ENCODE measurements at regions not wholly inside any gene's neighbourhood (a gene's known extent, or its start where the extent isn't known, plus 50 kb on each side); places are given as distances from the start of the nearest gene placed in this dataset.

DNA sequence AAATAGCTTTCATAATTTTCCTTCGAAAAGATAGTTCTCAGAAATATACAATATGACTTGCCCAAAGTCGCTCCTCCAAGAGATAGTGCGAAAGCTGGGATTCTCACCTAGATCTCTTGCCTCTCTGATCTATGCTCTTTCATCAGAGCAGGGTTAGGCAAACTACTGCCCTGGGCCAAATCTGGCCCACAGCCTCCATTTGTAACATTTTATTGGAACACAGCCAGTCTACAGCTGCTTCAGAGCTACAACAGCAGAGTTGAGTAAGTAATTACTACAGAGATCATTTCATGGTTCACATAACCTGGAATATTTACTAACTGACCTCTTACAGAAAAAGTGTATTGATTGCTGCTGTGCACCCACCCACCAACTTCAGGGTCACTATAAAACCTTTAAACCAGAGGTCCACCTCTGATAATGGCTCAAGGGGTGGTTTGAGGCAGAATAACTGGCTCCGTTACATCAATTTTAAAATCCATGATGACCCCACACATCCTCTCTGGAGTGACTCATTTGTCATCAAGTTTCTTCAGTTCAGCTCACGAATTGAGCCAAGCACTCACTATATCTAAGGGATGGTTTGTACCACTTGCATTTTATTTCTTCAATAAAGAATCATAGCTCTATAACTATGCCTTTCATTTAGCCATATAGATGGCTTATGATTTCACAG lies 1019.0 kb downstream of the XPNPEP1 start:
- no peak overlapping the region for H3K27ac ChIP-seq (ENCODE audit: low read depth in 2 of 2, low read length in 1 of 2)
- no peaks in the 10 kb centered on the region for H3K27me3 ChIP-seq (ENCODE audit: control insufficient read depth in 1 of 2, insufficient read depth in 2 of 2, low read length in 2 of 2)
- H3K4me1 ChIP-seq (ENCODE audit: control insufficient read depth in 2 of 2, insufficient read depth in 2 of 2, low read length in 1 of 2) = no peaks in the 10 kb centered on the region
- peaks cover 0 to 4% of the 10 kb centered on the region in 2 donors for H3K9me3 ChIP-seq (ENCODE audit: control insufficient read depth in 2 of 2, insufficient read depth in 1 of 2, low read depth in 1 of 2, low read length in 1 of 2)
- H3K4me3 ChIP-seq (ENCODE audit: low read depth in 1 of 2, low read length in 2 of 2) = no peak overlapping the region
- WGBS, 2 donors = 80 to 83% methylated on average over 5 of the region's 5 CpGs
- no peaks in the 10 kb centered on the region for H3K36me3 ChIP-seq (ENCODE audit: control insufficient read depth in 2 of 2, insufficient read depth in 2 of 2, low read length in 1 of 2)

DNA sequence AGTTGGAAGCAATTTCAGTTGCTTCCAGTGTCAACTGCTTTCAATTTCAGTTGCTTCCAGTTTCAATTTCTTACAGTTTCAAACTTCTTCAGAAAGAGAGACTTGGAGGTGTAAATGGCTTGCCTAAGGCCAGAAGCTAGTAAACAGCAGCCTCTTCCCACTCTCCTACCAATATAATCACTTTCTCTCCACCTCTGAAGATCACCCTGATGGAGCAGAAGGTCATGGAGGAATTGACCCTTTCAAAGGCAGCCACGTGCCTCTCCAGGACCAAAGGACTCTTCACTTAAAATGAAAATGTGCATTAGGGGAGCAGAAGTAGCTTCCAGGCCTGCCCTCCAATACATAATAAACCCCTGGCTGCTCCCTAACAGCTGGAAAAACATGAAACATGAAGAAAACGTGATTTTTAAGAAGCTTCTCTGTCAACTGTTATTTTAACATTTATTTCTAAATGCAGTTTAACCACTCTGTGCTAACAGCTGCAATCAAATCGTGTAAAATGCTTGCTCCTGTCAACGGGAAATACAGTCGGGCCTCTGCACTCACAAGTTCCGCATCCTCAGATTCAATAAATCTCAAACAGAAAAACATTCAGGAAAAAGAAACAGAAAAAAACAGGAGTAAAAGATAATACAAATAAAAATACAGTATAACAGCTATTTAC lies 1020.6 kb downstream of the XPNPEP1 start:
- H3K9me3 ChIP-seq (ENCODE audit: control insufficient read depth in 2 of 2, insufficient read depth in 1 of 2, low read depth in 1 of 2, low read length in 1 of 2) = peaks cover 0 to 4% of the 10 kb centered on the region in 2 donors
- no peaks in the 10 kb centered on the region for H3K4me1 ChIP-seq (ENCODE audit: control insufficient read depth in 2 of 2, insufficient read depth in 2 of 2, low read length in 1 of 2)
- H3K27ac ChIP-seq (ENCODE audit: low read depth in 2 of 2, low read length in 1 of 2) = no peak overlapping the region
- no peaks in the 10 kb centered on the region for H3K36me3 ChIP-seq (ENCODE audit: control insufficient read depth in 2 of 2, insufficient read depth in 2 of 2, low read length in 1 of 2)
- WGBS, 2 donors = 65 to 66% methylated on average over 6 of the region's 6 CpGs
- no peak overlapping the region for H3K4me3 ChIP-seq (ENCODE audit: low read depth in 1 of 2, low read length in 2 of 2)
- H3K27me3 ChIP-seq (ENCODE audit: control insufficient read depth in 1 of 2, insufficient read depth in 2 of 2, low read length in 2 of 2) = no peaks in the 10 kb centered on the region

DNA sequence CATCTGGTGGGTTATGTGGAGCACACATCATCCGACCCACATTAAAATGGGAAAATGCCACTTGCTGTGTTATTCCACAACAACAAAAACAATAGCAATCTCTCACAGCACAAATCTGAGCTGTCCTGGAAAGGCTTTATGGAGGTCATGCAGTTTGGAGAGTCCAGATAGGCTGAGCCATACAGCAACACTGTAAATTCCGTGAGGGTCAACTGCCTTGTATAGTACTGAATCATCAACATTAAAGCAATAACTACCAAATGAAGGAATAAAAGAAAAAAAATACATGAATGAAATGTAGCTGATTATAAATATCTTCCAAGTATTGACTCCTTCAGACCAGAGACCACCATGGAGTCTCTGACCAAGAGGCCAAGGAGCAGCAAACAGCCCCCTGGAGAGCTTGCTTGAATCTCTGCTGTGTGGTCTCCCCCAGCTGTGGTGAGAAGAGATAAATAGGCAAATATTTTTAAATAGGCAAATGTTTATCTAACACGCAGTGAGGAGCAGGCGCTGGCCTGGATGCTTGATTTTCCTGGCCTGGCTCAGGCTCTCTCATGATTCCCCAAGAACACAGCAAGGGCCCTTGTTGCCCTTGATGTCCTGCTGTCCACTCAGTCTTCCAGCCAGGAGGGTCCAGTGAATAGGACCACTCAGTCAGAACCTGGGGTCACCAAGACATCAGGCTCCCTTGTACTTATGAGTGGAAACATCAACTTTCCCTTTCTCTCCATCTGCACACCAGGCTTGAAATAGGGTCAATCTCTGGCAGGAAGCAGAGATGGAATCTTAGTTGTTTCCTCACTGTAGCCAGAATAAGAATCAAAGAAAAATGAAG lies 1021.3 kb downstream of the XPNPEP1 start:
- Histone ChIP-seq H3K27me3 (ENCODE audit: control insufficient read depth in 1 of 2, insufficient read depth in 2 of 2, low read length in 2 of 2) (no peaks in the 10 kb centered on the region), H3K9me3 (ENCODE audit: control insufficient read depth in 2 of 2, insufficient read depth in 1 of 2, low read depth in 1 of 2, low read length in 1 of 2) (peaks cover 0 to 4% of the 10 kb centered on the region in 2 donors), H3K4me3 (ENCODE audit: low read depth in 1 of 2, low read length in 2 of 2) (no peak overlapping the region), H3K27ac (ENCODE audit: low read depth in 2 of 2, low read length in 1 of 2) (no peak overlapping the region), H3K4me1 (ENCODE audit: control insufficient read depth in 2 of 2, insufficient read depth in 2 of 2, low read length in 1 of 2) (no peaks in the 10 kb centered on the region), H3K36me3 (ENCODE audit: control insufficient read depth in 2 of 2, insufficient read depth in 2 of 2, low read length in 1 of 2) (no peaks in the 10 kb centered on the region)
- whole genome bisulfite sequencing, 2 donors = 77 to 78% methylated on average over 4 of the region's 4 CpGs

DNA sequence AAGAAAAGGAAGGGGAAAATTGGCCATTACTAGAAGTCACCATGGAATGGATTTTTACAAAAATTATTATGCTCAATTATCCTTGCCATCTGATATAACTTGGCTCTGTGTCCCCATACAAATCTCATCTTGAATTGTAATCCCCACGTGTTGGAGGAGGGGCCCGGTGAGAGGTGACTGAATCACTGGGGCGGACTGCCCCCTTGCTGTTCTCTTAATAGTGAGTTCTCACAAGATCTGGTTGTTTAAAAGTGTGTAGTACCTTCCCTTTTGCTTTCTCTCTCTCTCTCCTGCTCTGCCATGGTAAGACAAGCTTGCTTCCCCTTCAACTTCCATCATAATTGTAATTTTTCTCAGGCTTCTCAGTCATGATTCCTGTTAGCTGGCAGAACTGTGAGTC lies 1023.6 kb downstream of the XPNPEP1 start:
- Histone ChIP-seq H3K27ac (ENCODE audit: low read depth in 2 of 2, low read length in 1 of 2) (no peak overlapping the region), H3K4me3 (ENCODE audit: low read depth in 1 of 2, low read length in 2 of 2) (no peak overlapping the region), H3K27me3 (ENCODE audit: control insufficient read depth in 1 of 2, insufficient read depth in 2 of 2, low read length in 2 of 2) (no peaks in the 10 kb centered on the region), H3K9me3 (ENCODE audit: control insufficient read depth in 2 of 2, insufficient read depth in 1 of 2, low read depth in 1 of 2, low read length in 1 of 2) (peaks cover 0 to 8% of the 10 kb centered on the region in 2 donors), H3K36me3 (ENCODE audit: control insufficient read depth in 2 of 2, insufficient read depth in 2 of 2, low read length in 1 of 2) (no peaks in the 10 kb centered on the region), H3K4me1 (ENCODE audit: control insufficient read depth in 2 of 2, insufficient read depth in 2 of 2, low read length in 1 of 2) (no peaks in the 10 kb centered on the region)
- WGBS, 2 donors = 51 to 56% methylated on average over 3 of the region's 3 CpGs

DNA sequence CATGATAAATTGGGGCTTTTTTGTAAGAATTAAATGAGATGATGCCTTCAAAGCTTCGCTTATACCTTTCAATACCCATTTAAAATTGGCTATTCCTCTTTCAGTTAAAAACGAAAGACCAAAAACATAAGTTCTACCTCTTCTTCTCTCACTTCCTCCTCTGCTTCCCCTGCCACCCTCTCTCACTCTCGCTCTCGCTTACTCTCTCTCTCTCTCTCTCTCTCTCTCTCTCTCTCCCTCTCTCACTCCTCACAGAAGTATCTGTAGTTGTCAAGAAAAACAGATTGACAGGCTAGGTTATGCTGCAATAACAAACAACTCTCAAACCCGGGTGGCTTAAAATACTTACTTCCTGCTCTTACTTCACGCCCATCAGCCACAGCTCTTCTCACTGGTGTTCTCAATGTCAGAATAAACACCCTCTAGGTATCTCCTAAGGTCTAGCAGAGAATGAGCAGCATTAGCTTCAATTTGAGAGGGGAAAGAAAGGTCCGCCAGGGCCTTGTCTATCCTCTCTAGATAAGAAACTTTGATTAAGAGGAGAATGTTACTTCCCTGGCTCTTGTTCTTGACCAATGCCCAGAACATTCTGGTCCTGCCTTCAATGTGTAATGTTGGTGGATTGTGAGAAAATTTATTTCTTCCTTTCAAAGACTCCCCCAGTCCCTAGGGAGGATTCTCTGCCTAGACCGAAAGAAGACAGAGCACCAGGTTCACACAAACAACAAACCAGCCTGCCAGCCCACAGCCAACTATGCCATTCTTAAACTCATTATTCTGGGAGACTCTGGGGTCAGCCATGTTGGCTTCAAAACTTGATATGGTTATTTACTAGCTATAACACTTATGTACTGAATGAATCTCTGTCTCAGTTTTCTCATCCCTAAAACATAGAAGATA lies 1028.7 kb downstream of the XPNPEP1 start:
- H3K36me3 ChIP-seq (ENCODE audit: control insufficient read depth in 2 of 2, insufficient read depth in 2 of 2, low read length in 1 of 2) = no peaks in the 10 kb centered on the region
- peaks cover 0 to 3% of the 10 kb centered on the region in 2 donors for H3K9me3 ChIP-seq (ENCODE audit: control insufficient read depth in 2 of 2, insufficient read depth in 1 of 2, low read depth in 1 of 2, low read length in 1 of 2)
- no peak overlapping the region for H3K4me3 ChIP-seq (ENCODE audit: low read depth in 1 of 2, low read length in 2 of 2)
- no peaks in the 10 kb centered on the region for H3K4me1 ChIP-seq (ENCODE audit: control insufficient read depth in 2 of 2, insufficient read depth in 2 of 2, low read length in 1 of 2)
- H3K27me3 ChIP-seq (ENCODE audit: control insufficient read depth in 1 of 2, insufficient read depth in 2 of 2, low read length in 2 of 2) = no peaks in the 10 kb centered on the region
- no peak overlapping the region for H3K27ac ChIP-seq (ENCODE audit: low read depth in 2 of 2, low read length in 1 of 2)
- WGBS, 2 donors = 82 to 83% methylated on average over 8 of the region's 8 CpGs

DNA sequence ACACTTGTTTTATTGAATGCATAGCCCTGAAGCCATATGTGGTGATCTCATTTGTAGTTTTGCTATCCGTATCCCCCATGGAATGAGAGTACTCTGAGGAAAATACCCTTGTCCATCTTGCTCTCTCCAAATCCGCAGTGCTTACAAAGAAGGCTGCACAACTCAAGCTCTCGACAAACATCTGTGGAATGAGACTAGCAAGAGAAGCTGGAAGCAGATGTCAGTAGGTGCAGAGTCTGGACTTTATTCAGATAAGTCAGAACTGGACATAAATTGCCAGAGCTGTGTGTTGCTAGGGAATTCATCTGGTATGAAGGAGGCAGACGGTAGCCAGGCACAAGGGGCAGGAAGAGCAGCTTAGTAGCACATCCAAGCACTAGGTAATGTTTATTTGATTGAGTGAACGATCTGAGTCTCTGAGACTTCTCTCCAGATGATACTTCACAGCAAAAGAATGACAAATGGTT lies 1046.2 kb downstream of the XPNPEP1 start:
- H3K9me3 ChIP-seq (ENCODE audit: control insufficient read depth in 2 of 2, insufficient read depth in 1 of 2, low read depth in 1 of 2, low read length in 1 of 2) = no peaks in the 10 kb centered on the region
- 35 to 37% methylated on average over 5 of the region's 5 CpGs for WGBS, 2 donors
- no peak overlapping the region for H3K27ac ChIP-seq (ENCODE audit: low read depth in 2 of 2, low read length in 1 of 2)

DNA sequence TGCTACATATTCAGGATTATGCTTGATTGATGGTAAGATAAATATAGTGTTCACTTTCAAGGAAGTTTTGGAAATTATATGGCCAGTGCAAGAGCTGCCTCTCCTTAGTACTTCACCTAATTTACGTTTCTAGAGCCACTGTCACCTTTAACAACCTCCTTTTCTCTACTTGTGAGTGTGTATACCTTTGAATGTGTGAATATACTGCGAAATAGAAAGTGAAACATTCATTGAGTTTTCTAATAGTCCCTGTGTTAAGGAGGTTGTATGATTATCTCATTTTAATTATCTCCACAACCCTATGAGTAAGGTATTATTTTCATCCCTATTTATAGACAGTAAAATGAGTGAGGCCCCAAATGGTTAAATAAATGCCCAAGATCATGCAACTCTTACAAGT lies 1050.5 kb downstream of the XPNPEP1 start:
- Histone ChIP-seq H3K27ac (ENCODE audit: low read depth in 2 of 2, low read length in 1 of 2) (no peak overlapping the region), H3K4me1 (ENCODE audit: control insufficient read depth in 2 of 2, insufficient read depth in 2 of 2, low read length in 1 of 2) (no peaks in the 10 kb centered on the region), H3K4me3 (ENCODE audit: low read depth in 1 of 2, low read length in 2 of 2) (no peak overlapping the region), H3K9me3 (ENCODE audit: control insufficient read depth in 2 of 2, insufficient read depth in 1 of 2, low read depth in 1 of 2, low read length in 1 of 2) (no peaks in the 10 kb centered on the region), H3K36me3 (ENCODE audit: control insufficient read depth in 2 of 2, insufficient read depth in 2 of 2, low read length in 1 of 2) (no peaks in the 10 kb centered on the region), H3K27me3 (ENCODE audit: control insufficient read depth in 1 of 2, insufficient read depth in 2 of 2, low read length in 2 of 2) (no peaks in the 10 kb centered on the region)
- WGBS, 2 donors = 49 to 55% methylated on average over 2 of the region's 2 CpGs

More for the DNA sequence above, 1046.2 kb downstream of the XPNPEP1 start:
- Histone ChIP-seq H3K27me3 (ENCODE audit: control insufficient read depth in 1 of 2, insufficient read depth in 2 of 2, low read length in 2 of 2) (no peaks in the 10 kb centered on the region), H3K4me1 (ENCODE audit: control insufficient read depth in 2 of 2, insufficient read depth in 2 of 2, low read length in 1 of 2) (no peaks in the 10 kb centered on the region), H3K4me3 (ENCODE audit: low read depth in 1 of 2, low read length in 2 of 2) (no peak overlapping the region), H3K36me3 (ENCODE audit: control insufficient read depth in 2 of 2, insufficient read depth in 2 of 2, low read length in 1 of 2) (no peaks in the 10 kb centered on the region)

DNA sequence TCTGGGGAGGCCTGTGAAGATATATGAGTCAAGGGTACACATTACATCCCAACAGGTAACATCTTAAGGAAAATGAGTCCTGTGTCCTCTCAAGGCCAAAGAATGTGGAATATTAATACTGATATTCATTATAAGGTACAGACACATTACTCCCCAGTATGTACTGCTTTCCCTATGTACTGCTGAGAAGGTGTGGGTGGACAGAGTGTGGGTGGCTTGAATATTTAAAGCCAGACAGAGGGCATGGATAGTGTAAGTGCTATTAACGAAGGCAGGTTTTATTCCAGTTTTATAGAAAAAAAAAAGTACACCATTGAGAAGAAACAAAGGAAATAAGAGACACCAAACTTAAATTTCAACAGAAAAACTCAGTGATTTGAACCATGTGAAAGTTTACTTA lies 1054.4 kb downstream of the XPNPEP1 start:
- no peaks in the 10 kb centered on the region for H3K36me3 ChIP-seq (ENCODE audit: control insufficient read depth in 2 of 2, insufficient read depth in 2 of 2, low read length in 1 of 2)
- H3K27me3 ChIP-seq (ENCODE audit: control insufficient read depth in 1 of 2, insufficient read depth in 2 of 2, low read length in 2 of 2) = no peaks in the 10 kb centered on the region
- H3K9me3 ChIP-seq (ENCODE audit: control insufficient read depth in 2 of 2, insufficient read depth in 1 of 2, low read depth in 1 of 2, low read length in 1 of 2) = no peaks in the 10 kb centered on the region
- no peak overlapping the region for H3K27ac ChIP-seq (ENCODE audit: low read depth in 2 of 2, low read length in 1 of 2)
- 56 to 78% methylated on average over 1 of the region's 1 CpG for WGBS, 2 donors
- H3K4me1 ChIP-seq (ENCODE audit: control insufficient read depth in 2 of 2, insufficient read depth in 2 of 2, low read length in 1 of 2) = no peaks in the 10 kb centered on the region
- no peak overlapping the region for H3K4me3 ChIP-seq (ENCODE audit: low read depth in 1 of 2, low read length in 2 of 2)
